Stimulated activated CD4-positive, alpha-beta T cell treated with anti-CD3 and anti-CD28 coated beads, Interleukin-2, amount 100 ng/mL, for 48 hours (primary cell): ENCODE measurements at regions not wholly inside any gene's neighbourhood (a gene's known extent, or its start where the extent isn't known, plus 50 kb on each side); places are given as distances from the start of the nearest gene placed in this dataset.
"Not testable (repeated sequence)": the region's sequence is repeated elsewhere in the genome, so short reads cannot be mapped to it uniquely, and the experiment has no call there.

Experiments
- DNase-seq, 2 donors: peaks; one replicate each; pipeline ENCODE4 v3.0.0-alpha.2; 2020

DNA sequence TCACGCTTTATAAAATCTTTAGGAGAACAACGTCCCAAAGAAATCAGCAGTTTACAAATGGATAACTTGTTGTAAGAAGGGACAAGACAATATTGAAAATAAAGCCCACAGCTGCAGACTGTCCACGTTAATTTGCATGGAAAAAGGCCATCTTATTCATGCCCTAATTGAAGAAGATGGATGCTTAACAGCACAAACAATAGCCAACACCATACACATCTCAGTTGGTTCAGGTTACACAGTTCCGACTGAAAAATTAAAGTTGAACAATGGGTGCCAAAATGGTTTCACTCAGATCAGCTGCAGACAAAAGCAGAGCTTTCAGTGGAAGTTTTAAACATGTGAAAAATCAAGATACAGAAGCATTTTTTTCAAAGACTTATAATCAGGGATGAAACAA is 314.2 kb downstream of the RAB38 start:
- DNase-seq, result no peak

DNA sequence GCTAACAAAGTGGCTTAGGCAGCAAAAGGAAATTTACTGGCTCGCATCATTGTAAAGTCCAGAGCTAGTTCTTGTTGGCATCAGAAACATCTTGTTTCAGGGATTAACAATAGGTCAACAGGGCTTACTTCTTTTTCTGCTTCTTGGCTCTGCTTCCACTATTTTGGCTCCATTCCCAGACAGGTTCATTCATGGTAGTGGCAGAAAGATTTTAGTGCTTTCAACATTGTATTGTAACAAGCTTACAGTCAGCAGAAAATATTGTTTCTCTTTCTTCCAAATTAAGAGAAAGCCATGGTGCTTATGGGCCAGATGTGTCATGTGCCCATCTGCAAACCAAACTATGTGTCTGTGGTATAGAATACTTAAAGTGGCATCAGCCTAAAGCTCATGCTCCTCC is 315.6 kb downstream of the RAB38 start:
- no peak for DNase-seq

DNA sequence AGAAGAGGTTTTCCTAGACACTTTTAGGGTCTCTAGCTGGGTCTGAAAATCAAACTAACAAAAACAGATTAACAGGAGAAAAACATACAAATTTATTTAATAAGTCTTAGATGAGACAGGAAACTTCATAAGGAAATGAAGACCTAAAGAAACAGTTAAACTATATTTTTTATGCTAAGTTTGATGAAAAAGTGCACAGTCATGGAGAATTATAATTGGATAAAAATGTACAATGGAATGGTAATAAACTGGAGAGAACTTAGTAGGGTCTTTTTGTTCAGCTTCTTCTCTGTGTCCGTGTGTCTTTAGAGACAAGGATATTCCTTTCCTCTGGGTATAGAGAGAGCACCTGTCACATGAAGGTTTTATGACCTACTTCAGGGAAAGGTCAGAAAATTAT is 323.4 kb downstream of the RAB38 start:
- DNase-seq, result no peak

DNA sequence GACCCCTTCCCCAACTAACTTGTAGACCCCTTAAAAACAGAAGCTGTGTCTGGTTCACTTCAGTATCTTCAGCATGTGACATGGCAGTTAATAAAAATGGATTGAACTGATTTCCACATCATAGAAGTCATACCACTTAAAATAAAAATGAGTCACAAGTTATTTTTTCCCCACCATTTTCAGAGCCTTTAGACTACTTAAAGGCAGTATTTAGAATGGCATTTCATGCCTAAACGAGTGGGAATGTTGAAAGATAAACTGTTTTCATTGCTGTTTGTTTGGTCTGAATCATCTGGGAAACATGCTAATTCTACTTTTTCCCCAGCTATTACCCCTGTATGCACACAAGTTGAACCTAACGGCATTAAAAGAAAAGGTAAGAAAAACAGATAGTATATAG is 324.0 kb downstream of the RAB38 start:
- no peak for DNase-seq

DNA sequence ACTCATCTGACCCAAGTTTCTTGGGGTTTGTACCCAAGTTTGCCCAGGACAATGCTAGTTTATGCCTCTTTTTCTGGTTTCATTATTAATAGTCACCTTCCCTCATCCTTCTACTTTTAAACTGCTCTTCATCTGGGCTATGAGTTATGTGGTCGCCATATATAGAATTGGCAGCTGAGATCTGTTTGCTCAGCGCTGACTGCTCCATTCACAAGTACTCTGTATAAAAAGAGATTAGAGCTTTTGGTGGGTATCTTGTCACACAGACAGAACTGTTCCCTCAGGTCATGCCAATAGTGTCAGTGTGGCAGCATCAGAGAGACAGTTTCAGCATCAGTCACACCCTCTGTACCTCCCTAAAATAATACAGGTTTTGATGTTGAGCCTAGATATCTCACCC is 326.0 kb downstream of the RAB38 start:
- no peak for DNase-seq

DNA sequence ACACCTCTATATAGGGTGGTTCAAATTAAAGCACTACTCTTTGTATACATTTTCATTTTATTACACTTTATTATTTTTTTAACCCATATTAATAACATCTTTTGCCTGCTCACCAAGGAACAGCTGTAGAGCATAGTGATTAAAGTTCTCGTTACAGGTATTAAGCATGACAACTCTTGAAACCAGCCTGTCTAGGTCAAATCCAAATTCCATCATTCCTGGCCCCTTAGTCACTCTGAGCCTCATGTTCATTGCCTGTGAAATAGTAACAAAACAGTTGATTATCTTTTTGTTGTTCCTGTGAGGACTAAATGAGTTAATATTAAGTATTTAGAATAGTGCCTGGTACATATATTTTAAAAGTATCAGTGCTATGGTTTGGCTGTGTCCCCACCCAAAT is 334.5 kb downstream of the RAB38 start:
- no peak for DNase-seq

DNA sequence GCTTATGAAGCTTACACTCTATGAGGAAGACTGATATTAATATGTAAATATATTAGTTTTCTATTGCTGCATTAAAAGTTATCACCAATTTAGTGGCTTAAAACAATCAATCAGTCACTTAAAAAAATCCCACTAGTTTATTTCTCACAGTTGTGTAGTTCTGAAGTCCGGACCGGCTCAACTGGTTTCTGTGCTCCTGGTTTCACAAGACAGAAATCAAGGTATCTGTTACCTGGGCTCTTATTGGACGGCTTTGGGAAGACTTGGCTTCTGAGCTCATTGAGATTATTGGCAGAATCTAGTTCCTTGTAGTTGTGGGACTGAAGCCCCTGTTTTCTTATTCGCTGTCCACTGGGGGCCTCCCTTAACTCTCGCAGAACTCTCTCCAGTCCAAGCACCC is 343.0 kb downstream of the RAB38 start:
- DNase-seq, result no peak

DNA sequence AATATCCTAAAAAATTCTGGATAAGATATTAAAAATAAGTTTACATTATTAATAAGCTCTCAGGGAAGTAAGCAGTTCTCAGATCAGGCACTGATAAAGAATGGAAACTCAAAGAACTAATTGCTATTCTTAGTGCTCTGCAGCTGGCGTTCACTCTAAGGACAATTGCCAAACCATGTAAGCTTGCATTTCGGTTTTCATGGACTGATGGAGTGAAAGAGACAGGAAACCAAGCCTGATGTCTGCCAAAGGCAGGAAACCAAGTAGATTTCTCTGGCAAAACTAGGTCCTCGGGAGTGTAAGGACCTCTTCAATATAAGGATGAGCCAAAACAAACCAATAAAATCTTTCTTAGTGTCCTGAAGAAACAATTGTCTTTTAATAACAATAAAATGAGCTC is 355.2 kb downstream of the RAB38 start:
- no peak for DNase-seq

DNA sequence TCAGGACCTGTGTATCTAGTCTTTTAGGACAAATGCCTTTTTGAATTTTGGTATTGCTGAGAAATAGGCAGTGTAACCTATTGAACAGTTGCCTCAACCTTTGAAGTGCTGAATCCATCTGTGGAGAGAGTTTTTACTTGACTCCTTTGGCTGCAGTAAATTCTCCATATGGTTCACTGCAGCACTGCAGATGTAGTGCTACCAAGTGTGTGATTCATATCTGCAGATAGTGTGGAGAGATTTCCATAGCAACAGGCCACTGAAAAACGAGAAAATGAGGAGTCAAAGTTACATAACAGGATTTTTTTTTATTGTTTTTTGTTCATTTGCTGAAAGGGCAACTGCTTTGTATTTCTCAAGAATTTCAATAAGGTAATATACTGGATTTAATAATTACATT is 356.1 kb downstream of the RAB38 start:
- no peak for DNase-seq

DNA sequence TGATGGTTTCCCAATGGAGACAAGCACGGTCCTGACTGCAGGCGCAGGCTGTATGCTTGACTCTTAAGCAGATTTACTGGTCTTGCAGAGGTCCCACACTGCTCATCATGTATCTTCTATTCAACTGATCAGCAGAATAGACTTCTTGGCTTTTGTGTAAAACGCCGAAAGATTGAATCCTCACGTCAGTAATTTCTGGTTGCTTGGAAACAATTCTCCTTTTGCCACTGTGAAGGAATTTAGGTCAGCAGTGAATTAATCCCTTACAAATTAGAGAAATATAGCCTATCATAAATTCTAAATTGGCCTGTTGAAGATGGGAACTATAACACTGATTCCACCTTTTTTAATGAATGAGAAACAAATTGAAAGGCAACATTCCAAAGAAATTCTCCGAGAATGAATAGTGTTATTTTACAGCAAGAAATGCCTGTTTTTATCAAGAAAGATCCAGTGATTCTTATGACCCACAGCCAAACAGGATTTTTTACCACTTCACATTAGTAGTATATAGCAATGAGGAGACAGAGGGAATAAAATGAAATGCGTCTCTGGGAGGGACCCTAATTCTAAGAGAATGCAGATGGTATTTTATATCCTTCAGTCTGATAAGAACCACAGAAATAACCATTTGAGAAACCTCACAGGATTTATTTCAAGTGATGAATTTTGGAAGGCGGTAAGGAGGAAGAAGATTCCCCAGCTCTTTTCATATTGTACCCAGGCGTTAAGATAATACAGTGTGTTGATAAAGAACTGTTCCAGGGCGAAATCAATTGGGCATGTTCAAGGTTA is 362.5 kb downstream of the RAB38 start:
- no peak for DNase-seq

DNA sequence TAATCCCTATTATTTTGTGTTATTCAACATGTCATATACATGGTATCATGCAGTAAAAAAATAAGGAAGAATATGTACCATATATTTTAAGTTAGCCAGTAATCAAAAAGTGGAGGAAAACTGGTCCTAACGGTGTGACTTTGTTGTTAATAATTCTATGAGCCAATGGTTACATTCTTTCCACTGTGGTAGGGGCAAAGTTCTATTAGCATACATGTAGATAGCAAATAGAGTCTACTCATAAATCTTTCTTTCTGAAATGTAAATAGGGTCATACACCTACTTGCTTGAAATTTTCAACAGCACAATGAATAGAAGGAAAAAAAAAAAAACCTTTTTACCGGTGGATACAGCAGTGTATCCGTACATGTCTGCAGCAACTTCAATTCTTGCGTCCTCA is 364.8 kb downstream of the RAB38 start:
- no peak for DNase-seq

DNA sequence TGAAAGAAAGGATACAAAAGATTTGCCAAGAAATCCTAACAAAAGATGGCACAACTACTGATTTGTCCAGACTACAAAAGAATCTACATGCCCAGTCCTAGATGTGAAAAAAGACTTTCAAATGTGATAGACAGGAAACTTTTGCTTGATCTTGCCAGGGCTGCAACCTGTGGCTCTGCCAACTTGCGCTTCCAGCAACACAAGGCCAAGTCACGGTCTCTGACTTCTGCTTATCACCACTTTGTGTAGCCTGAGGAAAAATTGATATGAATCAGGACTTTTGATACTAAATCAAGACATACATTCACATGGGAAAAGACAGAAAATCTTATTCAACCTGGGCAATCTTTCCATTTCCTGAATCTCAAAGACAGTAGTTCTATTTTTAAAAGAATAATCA is 366.0 kb downstream of the RAB38 start:
- no peak for DNase-seq

DNA sequence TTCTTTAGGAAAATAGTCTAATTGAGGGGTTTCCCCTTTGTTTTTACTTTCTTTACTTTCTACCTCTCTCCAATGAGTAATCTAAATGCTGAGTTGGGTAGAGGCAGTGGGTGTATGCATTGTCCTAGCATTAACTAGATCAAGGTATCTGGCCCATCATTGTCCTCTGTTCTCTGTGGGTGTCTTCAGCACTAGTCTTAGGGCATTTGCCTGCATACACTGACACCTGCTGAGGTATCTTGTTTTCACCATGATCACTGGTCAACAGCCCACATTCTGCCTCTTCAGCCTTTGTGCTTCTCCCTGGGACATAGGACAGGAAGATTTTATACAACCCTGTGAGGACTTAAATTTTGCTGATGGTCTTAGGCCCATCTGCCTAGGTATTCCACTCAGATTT is 371.1 kb downstream of the RAB38 start:
- no peak for DNase-seq

DNA sequence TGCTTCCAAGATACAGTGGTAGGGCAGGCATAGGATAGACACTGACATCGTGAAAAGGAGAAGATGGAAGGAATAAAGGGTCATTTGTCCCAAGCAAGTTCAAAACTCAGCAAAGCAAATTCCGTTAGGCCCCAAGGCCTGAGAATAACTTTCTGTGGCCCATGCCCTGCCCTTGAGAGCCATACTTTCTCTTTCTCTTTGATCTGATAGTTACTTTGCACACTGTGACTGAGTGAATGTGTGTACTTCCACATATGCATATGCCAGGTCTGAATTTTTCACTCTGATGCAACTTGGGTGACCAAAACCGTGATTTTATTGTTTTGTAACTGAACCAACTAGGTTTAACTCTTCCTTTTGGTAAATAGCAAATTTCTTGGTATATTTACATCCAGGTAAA is 371.5 kb downstream of the RAB38 start:
- no peak for DNase-seq

DNA sequence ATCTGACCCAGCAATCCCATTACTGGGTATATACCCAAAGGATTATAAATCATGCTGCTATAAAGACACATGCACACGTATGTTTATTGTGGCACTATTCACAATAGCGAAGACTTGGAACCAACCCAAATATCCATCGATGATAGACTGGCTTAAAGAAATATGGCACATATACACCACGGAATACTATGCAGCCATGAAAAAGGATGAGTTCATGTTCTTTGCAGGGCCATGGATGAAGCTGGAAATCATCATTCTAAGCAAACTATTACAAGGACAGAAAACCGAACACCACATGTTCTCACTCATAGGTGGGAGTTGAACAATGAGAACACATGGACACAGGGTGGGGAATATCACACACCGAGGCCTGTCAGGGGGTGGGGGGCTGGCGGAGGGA is 390.4 kb downstream of the RAB38 start:
- DNase-seq, result not testable (repeated sequence)

DNA sequence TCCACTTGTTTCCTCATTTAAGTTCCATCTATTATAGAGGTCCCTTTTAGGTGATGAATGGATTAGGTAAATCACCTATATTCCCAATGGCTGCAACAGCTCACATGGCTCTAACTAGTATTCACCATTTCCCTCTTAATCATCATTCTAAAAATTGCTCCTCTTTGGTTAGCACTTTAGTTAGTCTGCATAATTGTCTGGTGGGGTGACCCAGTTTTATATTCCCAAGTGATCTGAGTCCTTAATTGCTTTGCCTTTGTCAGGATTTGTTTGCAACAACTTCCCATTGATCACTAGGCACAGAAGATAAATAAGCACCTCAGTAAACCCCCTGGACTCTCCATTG is 395.2 kb downstream of the RAB38 start:
- DNase-seq, result no peak

DNA sequence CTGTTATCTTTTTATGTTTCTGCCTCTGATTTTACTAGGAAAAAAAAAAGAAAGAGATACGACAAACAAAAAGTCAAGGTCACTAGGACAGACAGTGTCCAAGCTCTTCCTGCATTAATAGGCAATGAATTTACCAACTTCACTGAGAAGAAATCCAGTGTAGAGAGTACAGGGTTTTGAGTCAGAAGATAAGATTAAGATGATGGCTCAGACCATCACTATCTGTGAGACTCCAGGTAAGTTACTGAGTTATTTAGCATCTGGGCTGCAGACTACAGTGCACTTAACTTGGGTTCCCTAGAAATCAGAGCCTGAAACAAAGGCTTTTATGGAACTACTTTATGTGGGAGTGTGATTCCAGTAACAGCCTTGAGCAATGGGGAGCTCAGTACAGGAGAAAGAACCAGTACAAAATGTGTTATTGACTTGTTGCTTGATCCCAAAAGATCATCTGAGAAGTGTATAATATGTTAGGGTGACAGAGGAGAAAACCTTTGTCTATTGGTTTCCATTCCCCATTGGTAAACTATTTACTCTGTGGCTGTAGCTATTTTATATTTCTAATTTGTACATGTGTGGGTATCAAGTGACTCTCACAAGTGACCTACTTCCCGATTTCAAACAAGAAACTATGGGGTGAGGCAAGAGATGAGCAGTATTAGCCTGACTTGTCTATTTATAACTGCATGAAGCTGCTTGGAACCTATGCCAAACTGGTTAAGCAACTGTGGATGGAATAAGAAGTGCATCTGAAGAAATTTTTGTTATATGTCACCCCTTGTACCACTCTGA is 395.8 kb downstream of the RAB38 start:
- no peak for DNase-seq

DNA sequence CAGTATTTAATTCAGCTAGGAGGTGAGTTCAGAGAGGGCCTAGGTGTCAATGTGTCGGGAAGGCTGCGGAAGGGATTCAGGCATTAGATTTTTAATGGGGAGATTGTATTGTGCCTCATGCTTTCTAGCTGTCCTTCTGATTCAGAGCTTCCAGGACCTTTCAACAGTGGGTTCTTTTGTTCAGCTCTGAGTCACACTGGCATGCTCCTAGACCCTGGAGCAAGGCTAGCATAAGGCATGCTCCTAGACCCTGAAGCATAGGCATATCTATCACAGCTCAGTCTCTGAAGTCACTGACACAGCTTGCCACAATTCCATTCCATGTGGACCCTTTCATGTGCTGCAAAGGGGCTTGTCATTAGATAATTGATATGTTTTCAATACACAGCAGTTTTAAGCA is 396.9 kb downstream of the RAB38 start:
- no peak for DNase-seq

DNA sequence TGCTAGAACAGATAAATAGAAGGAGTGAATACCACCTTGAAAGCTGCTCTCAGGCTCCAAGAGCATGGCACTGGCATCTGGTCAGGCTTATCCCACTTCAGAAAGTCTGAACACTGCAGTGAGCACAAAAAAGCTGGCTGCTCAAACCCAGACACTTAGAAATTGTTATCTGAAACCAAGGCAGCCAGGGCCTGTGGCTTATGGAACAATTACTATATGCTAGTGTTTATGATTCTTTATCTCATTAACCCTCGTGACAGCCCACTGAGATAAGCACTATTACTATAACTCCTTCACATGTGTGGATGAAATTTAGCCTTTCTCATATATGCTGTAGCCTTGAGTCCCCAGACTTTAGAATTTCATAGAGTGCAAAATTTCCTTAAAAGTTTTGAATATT is 400.2 kb downstream of the RAB38 start:
- DNase-seq, result no peak

DNA sequence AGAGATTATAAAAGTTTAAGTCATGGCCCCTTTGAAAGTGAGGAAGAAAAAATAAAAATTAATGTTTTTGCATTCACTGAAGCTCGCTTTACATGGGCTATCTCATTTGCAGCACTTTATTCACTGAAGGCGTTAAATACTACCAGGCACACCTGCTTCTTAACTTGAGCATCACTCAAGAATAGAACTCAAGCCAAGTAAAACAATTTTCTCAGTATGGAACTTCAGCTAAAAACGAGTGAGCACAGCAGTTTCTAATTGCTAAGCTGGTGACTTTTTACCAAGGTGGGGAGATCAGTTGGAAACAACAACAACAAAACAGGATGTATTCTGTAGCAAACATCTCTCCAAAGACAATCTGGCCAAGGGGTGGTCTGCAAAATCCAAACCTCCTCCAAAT is 405.6 kb downstream of the RAB38 start:
- DNase-seq, result no peak

DNA sequence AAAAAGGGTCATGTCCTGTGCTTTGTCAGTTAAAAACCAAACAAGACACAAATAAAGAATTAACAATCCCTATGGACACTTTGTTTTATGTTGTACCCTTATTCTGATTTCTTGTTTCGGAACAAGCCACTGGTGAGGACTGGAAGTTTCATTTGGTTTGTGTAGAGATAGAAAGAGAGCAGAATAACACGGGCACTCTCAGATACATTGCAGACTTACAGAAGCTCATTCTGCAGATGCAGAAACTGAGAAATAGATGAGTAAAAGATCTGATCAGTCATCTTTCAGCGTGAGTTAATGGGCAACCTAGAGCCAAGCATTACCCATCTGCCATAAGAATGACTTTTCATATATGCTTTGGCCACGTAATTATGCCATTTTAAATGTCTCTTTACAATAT is 407.6 kb downstream of the RAB38 start:
- DNase-seq, result no peak

DNA sequence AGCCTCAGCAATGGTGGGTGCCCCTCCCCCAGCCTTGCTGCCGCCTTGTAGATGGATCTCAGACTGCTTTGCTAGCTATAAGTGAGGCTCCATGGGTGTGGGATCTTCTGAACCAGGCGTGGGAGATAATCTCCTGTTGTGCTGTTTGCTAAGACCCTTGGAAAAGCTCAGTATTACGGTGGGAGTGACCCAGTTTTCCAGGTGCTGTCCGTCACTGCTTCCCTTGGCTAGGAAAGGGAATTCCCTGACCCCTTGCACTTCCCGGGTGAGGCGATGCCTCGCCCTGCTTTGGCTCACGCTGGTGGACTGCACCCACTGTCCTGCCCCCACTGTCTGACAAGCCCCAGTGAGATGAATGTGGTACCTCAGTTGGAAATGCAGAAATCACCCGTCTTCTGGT is 411.2 kb downstream of the RAB38 start:
- DNase-seq, result not testable (repeated sequence)

DNA sequence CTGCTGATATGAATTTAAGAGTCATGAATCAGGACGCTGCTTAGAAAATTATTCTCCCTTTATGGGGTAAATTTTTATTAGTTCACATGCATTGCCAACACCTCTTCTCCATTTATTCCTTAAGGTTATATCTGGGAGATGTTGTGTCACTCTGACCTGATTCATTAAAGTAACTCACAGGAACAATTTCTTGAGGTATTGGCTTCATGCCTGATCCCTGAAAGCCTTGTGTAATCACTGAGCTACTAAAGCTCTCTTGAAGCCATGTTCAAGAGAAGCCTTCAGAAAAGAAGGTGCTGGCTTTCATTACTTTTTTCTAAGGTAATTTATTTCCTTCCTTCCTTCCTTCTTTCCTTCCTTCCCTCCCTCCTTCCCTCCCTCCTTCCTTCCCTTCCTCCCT is 420.6 kb downstream of the RAB38 start:
- no peak for DNase-seq

DNA sequence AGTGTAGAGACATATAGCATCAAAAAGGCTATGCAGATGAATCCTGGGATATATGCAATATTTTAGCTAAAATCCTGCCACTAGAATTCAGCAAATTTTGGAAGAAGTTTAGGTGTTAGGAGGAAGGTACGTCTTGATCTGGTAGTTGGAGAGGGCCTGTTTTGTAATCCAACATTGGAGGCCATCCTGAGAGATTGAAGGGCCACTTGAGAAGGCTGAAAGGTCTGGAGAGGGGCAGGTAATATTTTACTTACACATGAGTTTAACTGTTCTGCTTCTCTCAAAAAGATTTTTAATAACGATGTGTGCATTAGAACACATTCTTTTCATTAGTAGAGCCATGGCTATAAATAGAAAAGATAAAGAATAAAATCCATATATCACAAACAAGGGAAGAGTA is 422.1 kb downstream of the RAB38 start:
- DNase-seq, result no peak

DNA sequence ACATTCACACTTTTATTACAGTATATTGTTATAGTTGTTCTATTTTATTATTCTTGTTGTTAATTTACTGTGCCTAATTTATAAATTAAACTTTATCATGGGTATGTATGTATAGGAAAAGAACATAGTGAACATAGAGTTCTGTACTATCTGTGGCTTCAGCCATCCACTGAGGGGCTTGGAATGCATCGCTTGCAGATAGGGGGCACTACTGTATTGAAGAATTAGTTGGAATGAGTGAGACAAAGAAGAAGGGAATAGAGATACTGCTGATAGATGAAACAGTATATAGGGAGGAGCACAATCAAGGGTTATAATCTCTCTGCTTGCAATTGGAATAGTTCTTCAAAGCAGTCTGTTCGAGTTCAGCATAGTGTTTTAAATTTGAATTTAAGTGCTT is 432.2 kb downstream of the RAB38 start:
- no peak for DNase-seq
